DOHH2 (cell line): ENCODE measurements at regions not wholly inside any gene's neighbourhood (a gene's known extent, or its start where the extent isn't known, plus 50 kb on each side); places are given as distances from the start of the nearest gene placed in this dataset.

ENCODE experiments used
- H3F3A ChIP-seq: fragments of 200-600 bp; sonication (generic), shearing (Covaris generic); 2 replicates; pipeline ENCODE4 v1.6.0; 2016; ENCODE audit warnings: antibody characterized with exemption, mild to moderate bottlenecking; ENCODE audit not compliant: control insufficient read depth, insufficient read depth
- H3K27ac ChIP-seq: fragments of 200-600 bp; sonication (generic); 2 replicates; pipeline ENCODE4 v1.5.1; 2014; ENCODE audit warnings: low read depth, mild to moderate bottlenecking, low read length, moderate library complexity
- H3K27me3 ChIP-seq: fragments of 200-600 bp; sonication (generic); 2 replicates; pipeline ENCODE4 v1.6.1; 2014; ENCODE audit warnings: mild to moderate bottlenecking, low read length, mixed read lengths; ENCODE audit not compliant: control insufficient read depth
- H3K36me3 ChIP-seq: fragments of 200-600 bp; sonication (generic); 2 replicates; pipeline ENCODE4 v1.6.1; 2014; ENCODE audit warnings: mild to moderate bottlenecking, low read length, moderate library complexity, mixed read lengths; ENCODE audit not compliant: control insufficient read depth
- H3K4me1 ChIP-seq: fragments of 200-600 bp; sonication (generic); 2 replicates; pipeline ENCODE4 v1.6.1; 2014; ENCODE audit warnings: mild to moderate bottlenecking, low read length, mixed read lengths; ENCODE audit not compliant: control insufficient read depth
- H3K4me2 ChIP-seq: fragments of 200-600 bp; sonication (generic); 2 replicates; pipeline ENCODE4 v1.6.0; 2014; ENCODE audit warnings: mild to moderate bottlenecking, low read length, moderate library complexity
- H3K4me3 ChIP-seq: fragments of 200-600 bp; sonication (generic); 2 replicates; pipeline ENCODE4 v1.5.1; 2014; ENCODE audit warnings: mild to moderate bottlenecking, low read length, mixed read lengths
- H3K79me2 ChIP-seq: fragments of 200-600 bp; sonication (generic); 2 replicates; pipeline ENCODE4 v1.6.1; 2014; ENCODE audit warnings: mild to moderate bottlenecking, low read length, mixed read lengths; ENCODE audit not compliant: control insufficient read depth
- H3K9me2 ChIP-seq: fragments of 200-600 bp; sonication (generic); replicated peaks from 2 replicates; pipeline ENCODE4 v1.6.1; 2014; ENCODE audit warnings: mild to moderate bottlenecking, low read length, mixed read lengths; ENCODE audit not compliant: control insufficient read depth
- H3K9me3 ChIP-seq: fragments of 200-600 bp; sonication (generic); 2 replicates; pipeline ENCODE4 v1.6.1; 2014; ENCODE audit warnings: antibody characterized with exemption, low read length, mixed read lengths; ENCODE audit not compliant: control insufficient read depth, insufficient read depth
- H4K20me1 ChIP-seq: fragments of 200-600 bp; sonication (generic); 2 replicates; pipeline ENCODE4 v1.6.0; 2014; ENCODE audit warnings: low read depth, mild to moderate bottlenecking, antibody characterized with exemption, low read length, moderate library complexity; ENCODE audit not compliant: control insufficient read depth, insufficient read depth
- CTCF ChIP-seq: fragments of 200-600 bp; sonication (generic); IDR thresholded peaks from one replicate; pipeline ENCODE4 v1.5.1; 2014; ENCODE audit warnings: antibody characterized with exemption, mild to moderate bottlenecking, low read depth, low read length; ENCODE audit not compliant: poor library complexity, severe bottlenecking
- EZH2phosphoT487 ChIP-seq: fragments of 200-600 bp; sonication (generic); IDR thresholded peaks from 2 replicates; pipeline ENCODE4 v1.6.1; 2017; ENCODE audit warnings: borderline replicate concordance, mild to moderate bottlenecking, antibody characterized with exemption, low read length, moderate library complexity, mixed read lengths

GRCh38 chr5:35341189-35341588 lies 110.9 kb upstream of the PRLR start:
- TF ChIP-seq CTCF (no peak), EZH2phosphoT487 (no peak)
- no peaks in the 10 kb centered on the region for H3K4me1 ChIP-seq
- no peak overlapping the region for H3K4me2 ChIP-seq
- no peak overlapping the region for H3K27ac ChIP-seq
- H3K4me3 ChIP-seq, result no peak overlapping the region
- H3K36me3 ChIP-seq, result no peaks in the 10 kb centered on the region
- no peaks in the 10 kb centered on the region for H3F3A ChIP-seq
- H4K20me1 ChIP-seq, result no peaks in the 10 kb centered on the region
- H3K27me3 ChIP-seq, result no peaks in the 10 kb centered on the region
- H3K9me3 ChIP-seq, result no peaks in the 10 kb centered on the region
- no peaks in the 10 kb centered on the region for H3K79me2 ChIP-seq
- H3K9me2 ChIP-seq, result no peaks in the 10 kb centered on the region

GRCh38 chr5:35339616-35340100 lies 109.4 kb upstream of the PRLR start:
- H3K27ac ChIP-seq, result no peak overlapping the region
- no peak overlapping the region for H3K4me3 ChIP-seq
- no peaks in the 10 kb centered on the region for H3K79me2 ChIP-seq

GRCh38 chr5:35339006-35339405 lies 108.7 kb upstream of the PRLR start:
- TF ChIP-seq CTCF (no peak), EZH2phosphoT487 (no peak)
- Histone ChIP-seq H3K27ac (no peak overlapping the region), H3K9me3 (no peaks in the 10 kb centered on the region), H3F3A (no peaks in the 10 kb centered on the region), H3K4me1 (no peaks in the 10 kb centered on the region), H3K36me3 (no peaks in the 10 kb centered on the region), H3K4me2 (no peak overlapping the region), H3K79me2 (no peaks in the 10 kb centered on the region), H3K27me3 (no peaks in the 10 kb centered on the region), H3K9me2 (no peaks in the 10 kb centered on the region), H3K4me3 (no peak overlapping the region), H4K20me1 (no peaks in the 10 kb centered on the region)

More at GRCh38 chr5:35339616-35340100, 109.4 kb upstream of the PRLR start:
- Histone ChIP-seq H4K20me1 (no peaks in the 10 kb centered on the region), H3K4me1 (no peaks in the 10 kb centered on the region), H3K9me2 (no peaks in the 10 kb centered on the region), H3K4me2 (no peak overlapping the region), H3K27me3 (no peaks in the 10 kb centered on the region), H3F3A (no peaks in the 10 kb centered on the region), H3K9me3 (no peaks in the 10 kb centered on the region), H3K36me3 (no peaks in the 10 kb centered on the region)
- TF ChIP-seq CTCF, result no peak
- no peak for TF ChIP-seq EZH2phosphoT487

GRCh38 chr5:35338157-35338453 lies 107.8 kb upstream of the PRLR start:
- Histone ChIP-seq H3K9me2 (no peaks in the 10 kb centered on the region), H4K20me1 (no peaks in the 10 kb centered on the region)

More at GRCh38 chr5:35338157-35338453, 107.8 kb upstream of the PRLR start:
- no peaks in the 10 kb centered on the region for H3K27me3 ChIP-seq
- no peak for TF ChIP-seq EZH2phosphoT487
- no peak for TF ChIP-seq CTCF
- no peak overlapping the region for H3K27ac ChIP-seq
- H3K4me2 ChIP-seq, result no peak overlapping the region
- no peaks in the 10 kb centered on the region for H3K36me3 ChIP-seq
- no peaks in the 10 kb centered on the region for H3K4me1 ChIP-seq
- H3F3A ChIP-seq, result no peaks in the 10 kb centered on the region
- no peaks in the 10 kb centered on the region for H3K9me3 ChIP-seq
- no peak overlapping the region for H3K4me3 ChIP-seq
- H3K79me2 ChIP-seq, result no peaks in the 10 kb centered on the region
